GM13976 (cell line): ENCODE measurements at regions not wholly inside any gene's neighbourhood (a gene's known extent, or its start where the extent isn't known, plus 50 kb on each side); places are given as distances from the start of the nearest gene placed in this dataset.

Experiments
- DNase-seq: peaks from one replicate; pipeline ENCODE4 v3.0.0; 2012; ENCODE audit warnings: low spot score
- in situ Hi-C: fragments of 300-500 bp; cut with MboI; formaldehyde crosslinking; loops from one replicate; pipeline ENCODE4 v1.12.0; 2022; ENCODE audit warnings: low sequenced_read_pairs, mixed read lengths, inconsistent platforms; ENCODE audit not compliant: unreplicated experiment
- TF ChIP-seq, protein P1 (sequence below): IDR thresholded peaks from 2 replicates; pipeline ENCODE4 v1.5.1; 2012; ENCODE audit warnings: borderline replicate concordance, mild to moderate bottlenecking; ENCODE audit not compliant: insufficient read depth; ENCODE audit errors: extremely low read depth, missing control alignments, control extremely low read depth

DNA sequence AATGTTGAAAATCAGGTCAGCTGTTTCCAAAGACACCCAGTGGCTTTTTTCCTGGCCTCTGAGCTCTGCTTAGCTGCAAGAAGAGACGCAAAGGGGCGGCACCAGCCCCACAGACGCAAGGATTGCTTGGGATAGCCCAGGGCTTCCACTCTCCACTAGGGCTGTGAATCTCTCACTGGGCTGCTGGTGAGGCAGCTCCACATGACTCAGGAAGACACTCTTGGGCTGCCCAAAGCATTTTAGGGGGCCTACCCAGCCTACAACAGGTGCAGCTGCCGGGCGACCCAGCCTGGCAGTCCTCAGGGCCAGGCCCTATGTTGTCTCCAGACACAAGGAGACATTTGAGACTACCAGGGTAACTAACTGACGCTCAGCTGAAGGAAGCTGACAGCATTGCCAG is 59.8 kb downstream of the FAM50B start:
- in situ Hi-C loops: no loop called here
- TF ChIP-seq, protein P1, sequence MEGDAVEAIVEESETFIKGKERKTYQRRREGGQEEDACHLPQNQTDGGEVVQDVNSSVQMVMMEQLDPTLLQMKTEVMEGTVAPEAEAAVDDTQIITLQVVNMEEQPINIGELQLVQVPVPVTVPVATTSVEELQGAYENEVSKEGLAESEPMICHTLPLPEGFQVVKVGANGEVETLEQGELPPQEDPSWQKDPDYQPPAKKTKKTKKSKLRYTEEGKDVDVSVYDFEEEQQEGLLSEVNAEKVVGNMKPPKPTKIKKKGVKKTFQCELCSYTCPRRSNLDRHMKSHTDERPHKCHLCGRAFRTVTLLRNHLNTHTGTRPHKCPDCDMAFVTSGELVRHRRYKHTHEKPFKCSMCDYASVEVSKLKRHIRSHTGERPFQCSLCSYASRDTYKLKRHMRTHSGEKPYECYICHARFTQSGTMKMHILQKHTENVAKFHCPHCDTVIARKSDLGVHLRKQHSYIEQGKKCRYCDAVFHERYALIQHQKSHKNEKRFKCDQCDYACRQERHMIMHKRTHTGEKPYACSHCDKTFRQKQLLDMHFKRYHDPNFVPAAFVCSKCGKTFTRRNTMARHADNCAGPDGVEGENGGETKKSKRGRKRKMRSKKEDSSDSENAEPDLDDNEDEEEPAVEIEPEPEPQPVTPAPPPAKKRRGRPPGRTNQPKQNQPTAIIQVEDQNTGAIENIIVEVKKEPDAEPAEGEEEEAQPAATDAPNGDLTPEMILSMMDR: no peak
- DNase-seq: no peak

DNA sequence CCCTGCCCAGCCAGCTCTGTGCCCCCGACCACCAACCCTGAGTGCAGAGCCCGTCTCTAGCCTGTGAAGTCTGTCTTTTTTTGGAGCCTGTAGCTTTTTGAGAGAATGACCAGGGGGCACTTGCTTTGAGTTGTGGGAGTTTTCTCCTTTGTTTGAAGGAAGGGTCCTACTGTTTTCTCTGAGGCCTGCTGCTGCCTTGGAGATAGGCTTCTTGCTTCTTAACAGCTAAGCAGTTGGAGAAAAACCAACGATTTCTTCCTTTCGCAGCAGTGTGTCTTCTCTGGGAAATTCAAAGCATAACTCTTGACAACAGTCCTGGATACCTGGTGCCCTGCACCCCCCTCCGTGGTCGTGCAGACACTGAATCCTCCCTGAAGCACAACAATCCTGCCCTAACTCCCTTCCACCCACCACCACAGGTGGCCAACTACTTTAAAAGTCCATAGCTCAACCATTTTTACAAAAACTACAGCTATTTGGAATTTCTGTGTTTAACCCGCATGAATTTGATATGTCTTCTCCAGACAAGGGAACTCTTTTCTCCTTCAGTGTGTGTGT is 61.0 kb downstream of the FAM50B start:
- TF ChIP-seq, protein P1: no peak
- in situ Hi-C loops: no loop called here
- DNase-seq: no peak

DNA sequence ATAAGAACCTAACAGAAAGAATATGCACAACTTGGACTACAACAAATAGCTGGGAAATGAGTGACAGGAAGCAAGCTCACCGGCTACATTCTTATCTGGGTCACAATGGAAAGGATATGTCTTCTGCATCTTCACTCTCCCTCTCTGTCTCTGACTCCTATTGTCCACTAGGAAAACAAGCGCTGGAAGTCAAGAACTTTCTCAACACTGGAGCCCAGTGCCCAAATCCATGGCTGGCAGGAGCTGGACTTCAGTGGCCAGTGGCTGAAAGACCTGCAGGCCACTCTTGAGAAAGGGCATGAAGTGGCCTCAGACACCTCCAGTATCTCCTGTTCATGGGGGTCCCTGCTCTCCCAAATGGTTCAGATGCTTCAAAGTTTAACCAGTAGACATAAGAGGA is 62.0 kb downstream of the FAM50B start:
- in situ Hi-C loops: no loop called here
- TF ChIP-seq, protein P1: no peak
- no peak for DNase-seq

DNA sequence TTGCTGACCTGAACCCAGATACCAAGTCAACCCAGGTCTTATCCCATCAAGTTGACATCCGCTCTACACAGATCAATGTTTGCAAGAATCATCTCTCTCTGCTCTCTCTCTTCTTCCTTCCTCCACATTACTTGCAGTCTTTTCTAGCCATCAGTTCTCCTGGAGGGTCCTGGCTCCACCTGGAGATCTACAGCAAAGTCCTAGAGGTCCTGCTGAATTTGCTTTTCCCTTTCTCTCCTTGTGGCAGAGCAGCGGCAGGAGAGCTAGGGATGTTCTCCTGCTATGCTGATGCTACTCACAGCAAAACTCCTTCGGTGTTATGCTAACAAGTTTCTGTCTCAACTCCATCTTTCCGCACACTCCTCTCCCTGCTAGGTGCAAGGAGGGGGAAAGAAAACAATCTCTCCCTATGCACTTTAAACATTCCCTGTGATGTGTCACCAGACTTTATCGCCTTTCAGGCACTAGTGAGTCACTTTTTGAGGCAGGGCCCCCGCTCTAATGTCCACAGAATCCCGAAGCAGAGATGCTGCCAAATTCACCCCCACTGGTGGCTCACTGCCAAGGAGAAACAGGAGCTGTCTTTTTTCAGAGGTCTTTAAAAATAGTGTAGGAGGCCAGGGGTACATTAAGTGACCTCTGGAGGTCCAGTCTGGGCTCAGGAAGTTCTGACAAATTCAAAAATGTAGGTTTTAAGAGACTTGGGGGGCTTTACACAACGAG is 62.6 kb downstream of the FAM50B start:
- no peak for DNase-seq
- TF ChIP-seq, protein P1: no peak
- in situ Hi-C loops: no loop called here

DNA sequence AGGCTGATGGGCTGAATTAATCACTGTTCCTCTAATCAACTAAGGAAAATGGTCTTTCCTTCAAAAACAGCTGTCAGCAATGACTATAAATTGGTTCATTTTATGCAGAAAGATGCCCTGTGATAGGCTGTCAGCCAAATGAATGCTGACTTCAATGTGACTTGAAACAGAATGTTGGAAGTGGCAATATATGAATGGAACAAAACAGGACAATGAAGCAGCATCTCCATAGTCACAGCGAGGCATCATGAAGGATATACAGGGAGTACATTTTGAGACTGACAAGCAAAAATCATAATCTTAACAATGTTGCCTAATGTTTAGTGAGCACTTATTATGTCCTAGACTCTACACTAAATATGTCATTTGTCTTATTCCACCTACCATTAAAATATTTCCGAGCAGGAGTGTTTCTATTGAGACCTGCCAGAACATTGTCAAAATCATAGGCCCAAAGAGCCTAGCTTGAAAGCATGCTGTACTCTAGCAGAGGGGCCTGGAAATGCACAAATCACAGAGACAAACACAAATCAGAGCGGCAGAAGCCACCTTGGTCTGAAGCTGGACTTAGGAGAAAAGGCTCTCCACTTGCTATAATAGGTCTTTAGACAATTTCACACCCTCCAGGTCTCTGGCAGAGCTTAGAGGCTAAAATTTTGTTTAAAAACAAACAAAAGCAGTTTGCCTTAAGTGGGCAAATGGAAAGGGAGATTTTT is 63.3 kb downstream of the FAM50B start:
- in situ Hi-C loops: no loop called here
- DNase-seq: no peak
- TF ChIP-seq, protein P1: no peak

DNA sequence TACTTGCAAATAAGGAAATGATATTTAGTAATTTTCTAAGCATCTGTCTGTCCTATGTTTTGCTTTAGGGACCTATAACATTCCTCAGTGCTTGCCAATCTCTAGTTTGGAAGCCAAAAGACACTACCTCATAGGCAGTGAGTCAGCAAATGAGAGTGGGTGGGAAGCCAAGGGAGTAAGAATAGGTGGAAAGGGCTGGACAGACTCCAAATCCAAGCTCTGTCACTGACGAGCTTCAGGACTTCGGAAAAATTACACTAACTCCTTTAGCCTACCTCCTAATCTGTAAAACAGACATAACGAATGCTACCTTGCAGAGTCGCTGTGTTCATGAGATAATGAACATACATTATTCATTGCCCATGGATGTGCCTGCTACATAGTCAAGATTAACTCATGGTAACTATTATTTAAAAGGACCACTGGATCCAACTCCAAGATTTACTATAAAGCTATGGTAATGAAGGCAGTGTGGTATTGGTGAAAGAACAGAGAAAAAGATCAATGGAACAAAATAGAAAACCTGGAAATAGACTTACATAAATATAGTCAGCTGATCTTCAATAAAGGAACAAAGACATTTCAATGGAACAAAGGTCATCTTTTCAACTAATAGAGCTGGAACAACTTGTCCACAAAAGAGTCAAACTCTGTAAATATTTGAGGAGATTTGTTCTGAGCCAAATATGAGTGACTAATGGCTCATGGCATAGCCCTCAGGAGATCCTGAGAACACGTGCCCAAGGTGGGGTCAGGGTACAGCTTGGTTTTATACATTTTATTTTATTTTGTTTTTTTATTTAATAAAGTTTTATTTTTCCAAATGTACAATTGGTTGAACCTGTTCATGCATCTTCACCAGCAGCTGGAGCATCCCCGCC is 64.1 kb downstream of the FAM50B start:
- TF ChIP-seq, protein P1: no peak
- in situ Hi-C loops: no loop called here
- no peak for DNase-seq
